ENCODE measurements at regions not wholly inside any gene's neighbourhood (a gene's known extent, or its start where the extent isn't known, plus 50 kb on each side); places are given as distances from the start of the nearest gene placed in this dataset.

GRCh38 chr2:62339413-62339812, 143.5 kb downstream of the B3GNT2 start:
- TF ChIP-seq MAX (IDR thresholded peaks at IDR 0.05) = no peak
- no peak for TF ChIP-seq REST (IDR thresholded peaks at IDR 0.05; ENCODE audit: low read depth)
- no peak for TF ChIP-seq TEAD4 (IDR thresholded peaks at IDR 0.05)
- TF ChIP-seq TCF12 (IDR thresholded peaks at IDR 0.05; ENCODE audit: low read depth) = no peak
- no peak for TF ChIP-seq CEBPB (IDR thresholded peaks at IDR 0.05)
- no peak for TF ChIP-seq USF1 (IDR thresholded peaks at IDR 0.05)

GRCh38 chr2:62338111-62338510, 142.2 kb downstream of the B3GNT2 start:
- no peak for TF ChIP-seq ZBTB7A (IDR thresholded peaks at IDR 0.05; ENCODE audit: low read depth)
- no peak for TF ChIP-seq MAX (IDR thresholded peaks at IDR 0.05)
- no peak for TF ChIP-seq CEBPB (IDR thresholded peaks at IDR 0.05)
- no peak for TF ChIP-seq CREB1 (IDR thresholded peaks at IDR 0.05; ENCODE audit: low read depth)
- TF ChIP-seq NFIC (IDR thresholded peaks at IDR 0.05) = no peak
- TF ChIP-seq TEAD4 (IDR thresholded peaks at IDR 0.05) = no peak
- TF ChIP-seq REST (IDR thresholded peaks at IDR 0.05; ENCODE audit: low read depth) = no peak
- no peak for TF ChIP-seq FOXM1 (IDR thresholded peaks at IDR 0.05; ENCODE audit: borderline replicate concordance, low read depth)
- TF ChIP-seq RAD21 (IDR thresholded peaks at IDR 0.05; ENCODE audit: low read depth) = no peak
- TF ChIP-seq EGR1 (IDR thresholded peaks at IDR 0.05) = no peak
- TF ChIP-seq YY1 (IDR thresholded peaks at IDR 0.05; ENCODE audit: low read depth) = no peak
- TF ChIP-seq EP300 (IDR thresholded peaks at IDR 0.05; ENCODE audit: borderline replicate concordance) = no peak
- TF ChIP-seq TCF12 (IDR thresholded peaks at IDR 0.05; ENCODE audit: low read depth) = no peak
- no peak for TF ChIP-seq USF1 (IDR thresholded peaks at IDR 0.05)

- TF ChIP-seq MAX (IDR thresholded peaks at IDR 0.05) (no peak), RAD21 (IDR thresholded peaks at IDR 0.05; ENCODE audit: low read depth) (no peak), EP300 (IDR thresholded peaks at IDR 0.05; ENCODE audit: borderline replicate concordance) (no peak), EGR1 (IDR thresholded peaks at IDR 0.05) (no peak), USF1 (IDR thresholded peaks at IDR 0.05) (no peak), TCF12 (IDR thresholded peaks at IDR 0.05; ENCODE audit: low read depth) (no peak), ZBTB7A (IDR thresholded peaks at IDR 0.05; ENCODE audit: low read depth) (no peak), NFIC (IDR thresholded peaks at IDR 0.05) (no peak), CEBPB (IDR thresholded peaks at IDR 0.05) (no peak), CREB1 (IDR thresholded peaks at IDR 0.05; ENCODE audit: low read depth) (no peak), YY1 (IDR thresholded peaks at IDR 0.05; ENCODE audit: low read depth) (no peak), FOXM1 (IDR thresholded peaks at IDR 0.05; ENCODE audit: borderline replicate concordance, low read depth) (no peak), TEAD4 (IDR thresholded peaks at IDR 0.05) (no peak), REST (IDR thresholded peaks at IDR 0.05; ENCODE audit: low read depth) (no peak), TAF1 (IDR thresholded peaks at IDR 0.05; ENCODE audit: low read depth) (no peak)
Measured at GRCh38 chr2:62337403-62337802, 141.5 kb downstream of the B3GNT2 start.

- TF ChIP-seq EP300 (IDR thresholded peaks at IDR 0.05; ENCODE audit: borderline replicate concordance) (no peak), MAX (IDR thresholded peaks at IDR 0.05) (no peak), TCF12 (IDR thresholded peaks at IDR 0.05; ENCODE audit: low read depth) (no peak), TEAD4 (IDR thresholded peaks at IDR 0.05) (no peak), CREB1 (IDR thresholded peaks at IDR 0.05; ENCODE audit: low read depth) (no peak), CEBPB (IDR thresholded peaks at IDR 0.05) (no peak), NFIC (IDR thresholded peaks at IDR 0.05) (no peak), USF1 (IDR thresholded peaks at IDR 0.05) (no peak), YY1 (IDR thresholded peaks at IDR 0.05; ENCODE audit: low read depth) (no peak), RAD21 (IDR thresholded peaks at IDR 0.05; ENCODE audit: low read depth) (no peak), TAF1 (IDR thresholded peaks at IDR 0.05; ENCODE audit: low read depth) (no peak)
Measured at GRCh38 chr2:62335612-62336011, 139.7 kb downstream of the B3GNT2 start.
